HUES6 (cell line): ENCODE measurements at regions not wholly inside any gene's neighbourhood (a gene's known extent, or its start where the extent isn't known, plus 50 kb on each side); places are given as distances from the start of the nearest gene placed in this dataset.

Experiments
- H3K27ac ChIP-seq: 2 replicates; pipeline ENCODE4 v1.7.0; 2013; ENCODE audit warnings: low read depth, mild to moderate bottlenecking, low read length, inconsistent platforms
- H3K27me3 ChIP-seq: 2 replicates; pipeline ENCODE4 v1.6.1; 2013; ENCODE audit warnings: low read length; ENCODE audit not compliant: control insufficient read depth, insufficient read depth
- H3K36me3 ChIP-seq: 2 replicates; pipeline ENCODE4 v1.6.1; 2013; ENCODE audit warnings: low read length; ENCODE audit not compliant: control insufficient read depth, insufficient read depth
- H3K4me1 ChIP-seq: 2 replicates; pipeline ENCODE4 v1.6.1; 2013; ENCODE audit warnings: low read length; ENCODE audit not compliant: control insufficient read depth, insufficient read depth
- H3K4me3 ChIP-seq: 2 replicates; pipeline ENCODE4 v1.5.1; 2013; ENCODE audit warnings: low read depth, low read length
- H3K9ac ChIP-seq: one replicate; pipeline ENCODE4 v1.6.1; 2013; ENCODE audit warnings: mild to moderate bottlenecking, low read length
- H3K9me3 ChIP-seq: 2 replicates; pipeline ENCODE4 v1.6.1; 2013; ENCODE audit warnings: low read depth, low read length; ENCODE audit not compliant: control insufficient read depth, insufficient read depth

- Histone ChIP-seq H3K9me3 (no peaks in the 10 kb centered on the region), H3K27me3 (no peaks in the 10 kb centered on the region), H3K9ac (peak overlapping the region; percentile 3), H3K27ac (peak overlapping the region; percentile 74), H3K4me3 (no peak overlapping the region), H3K36me3 (no peaks in the 10 kb centered on the region), H3K4me1 (peaks cover 38% of the 10 kb centered on the region)
Observed at GRCh38 chr12:33588725-33589405, 149.2 kb upstream of the SYT10 start.

- Histone ChIP-seq H3K4me3 (no peak overlapping the region), H3K36me3 (no peaks in the 10 kb centered on the region), H3K4me1 (peaks cover 38% of the 10 kb centered on the region), H3K9ac (no peak overlapping the region), H3K27ac (no peak overlapping the region), H3K27me3 (no peaks in the 10 kb centered on the region), H3K9me3 (no peaks in the 10 kb centered on the region)
Observed at GRCh38 chr12:33589576-33590114, 150.0 kb upstream of the SYT10 start.

GRCh38 chr12:33593753-33594152 lies 154.1 kb upstream of the SYT10 start:
- H3K27ac ChIP-seq: no peak overlapping the region
- H3K4me3 ChIP-seq: no peak overlapping the region
- no peak overlapping the region for H3K9ac ChIP-seq
- no peaks in the 10 kb centered on the region for H3K9me3 ChIP-seq
- peaks cover 17% of the 10 kb centered on the region for H3K4me1 ChIP-seq
- H3K36me3 ChIP-seq: no peaks in the 10 kb centered on the region
- no peaks in the 10 kb centered on the region for H3K27me3 ChIP-seq

- H3K9me3 ChIP-seq: no peaks in the 10 kb centered on the region
- H3K36me3 ChIP-seq: no peaks in the 10 kb centered on the region
- no peak overlapping the region for H3K27ac ChIP-seq
- H3K4me1 ChIP-seq: peaks cover 4% of the 10 kb centered on the region; the same call in 1 of the 2 replicates
- H3K4me3 ChIP-seq: no peak overlapping the region
- no peaks in the 10 kb centered on the region for H3K27me3 ChIP-seq
- H3K9ac ChIP-seq: no peak overlapping the region
Observed at GRCh38 chr12:33596061-33596460, 156.4 kb upstream of the SYT10 start.

GRCh38 chr12:33596814-33597213 lies 157.2 kb upstream of the SYT10 start:
- H3K27ac ChIP-seq: no peak overlapping the region
- H3K27me3 ChIP-seq: no peaks in the 10 kb centered on the region
- H3K4me1 ChIP-seq: peaks cover 4% of the 10 kb centered on the region; the same call in 1 of the 2 replicates
- H3K4me3 ChIP-seq: no peak overlapping the region
- no peaks in the 10 kb centered on the region for H3K36me3 ChIP-seq
- no peak overlapping the region for H3K9ac ChIP-seq
- H3K9me3 ChIP-seq: no peaks in the 10 kb centered on the region

GRCh38 chr12:33602515-33602914 lies 162.9 kb upstream of the SYT10 start:
- H3K27me3 ChIP-seq: no peaks in the 10 kb centered on the region
- no peak overlapping the region for H3K27ac ChIP-seq
- H3K4me1 ChIP-seq: peaks cover 4% of the 10 kb centered on the region; the same call in 1 of the 2 replicates
- no peaks in the 10 kb centered on the region for H3K36me3 ChIP-seq
- no peak overlapping the region for H3K9ac ChIP-seq
- no peaks in the 10 kb centered on the region for H3K9me3 ChIP-seq
- no peak overlapping the region for H3K4me3 ChIP-seq

GRCh38 chr12:33605757-33606156 lies 166.1 kb upstream of the SYT10 start:
- Histone ChIP-seq H3K27me3 (no peaks in the 10 kb centered on the region), H3K4me1 (no peaks in the 10 kb centered on the region), H3K4me3 (no peak overlapping the region), H3K9me3 (no peaks in the 10 kb centered on the region; the same call in 1 of the 2 replicates), H3K36me3 (no peaks in the 10 kb centered on the region), H3K9ac (no peak overlapping the region), H3K27ac (no peak overlapping the region)

GRCh38 chr12:33609910-33610309 lies 170.3 kb upstream of the SYT10 start:
- Histone ChIP-seq H3K9ac (no peak overlapping the region), H3K9me3 (no peaks in the 10 kb centered on the region; the same call in 1 of the 2 replicates), H3K4me1 (no peaks in the 10 kb centered on the region), H3K27ac (no peak overlapping the region), H3K27me3 (no peaks in the 10 kb centered on the region), H3K4me3 (no peak overlapping the region), H3K36me3 (no peaks in the 10 kb centered on the region)

- no peaks in the 10 kb centered on the region for H3K36me3 ChIP-seq
- H3K27ac ChIP-seq: no peak overlapping the region
- H3K9me3 ChIP-seq: peaks cover 27% of the 10 kb centered on the region
- no peaks in the 10 kb centered on the region for H3K27me3 ChIP-seq
- H3K4me1 ChIP-seq: no peaks in the 10 kb centered on the region
- H3K9ac ChIP-seq: no peak overlapping the region
- no peak overlapping the region for H3K4me3 ChIP-seq
Observed at GRCh38 chr12:33614630-33615029, 175.0 kb upstream of the SYT10 start.

GRCh38 chr12:33617218-33617617 lies 177.6 kb upstream of the SYT10 start:
- no peak overlapping the region for H3K4me3 ChIP-seq
- H3K27me3 ChIP-seq: no peaks in the 10 kb centered on the region
- no peak overlapping the region for H3K9ac ChIP-seq
- H3K9me3 ChIP-seq: peaks cover 32% of the 10 kb centered on the region
- H3K36me3 ChIP-seq: no peaks in the 10 kb centered on the region
- H3K27ac ChIP-seq: no peak overlapping the region
- no peaks in the 10 kb centered on the region for H3K4me1 ChIP-seq

- no peaks in the 10 kb centered on the region for H3K36me3 ChIP-seq
- H3K4me1 ChIP-seq: no peaks in the 10 kb centered on the region
- H3K27ac ChIP-seq: no peak overlapping the region
- no peak overlapping the region for H3K9ac ChIP-seq
- no peaks in the 10 kb centered on the region for H3K27me3 ChIP-seq
- no peaks in the 10 kb centered on the region for H3K9me3 ChIP-seq
- H3K4me3 ChIP-seq: no peak overlapping the region
Observed at GRCh38 chr12:33628087-33628486, 188.5 kb upstream of the SYT10 start.
